ENCODE measurements at regions not wholly inside any gene's neighbourhood (a gene's known extent, or its start where the extent isn't known, plus 50 kb on each side); places are given as distances from the start of the nearest gene placed in this dataset.
"Not testable (repeated sequence)": the region's sequence is repeated elsewhere in the genome, so short reads cannot be mapped to it uniquely, and the experiment has no call there.

DNA sequence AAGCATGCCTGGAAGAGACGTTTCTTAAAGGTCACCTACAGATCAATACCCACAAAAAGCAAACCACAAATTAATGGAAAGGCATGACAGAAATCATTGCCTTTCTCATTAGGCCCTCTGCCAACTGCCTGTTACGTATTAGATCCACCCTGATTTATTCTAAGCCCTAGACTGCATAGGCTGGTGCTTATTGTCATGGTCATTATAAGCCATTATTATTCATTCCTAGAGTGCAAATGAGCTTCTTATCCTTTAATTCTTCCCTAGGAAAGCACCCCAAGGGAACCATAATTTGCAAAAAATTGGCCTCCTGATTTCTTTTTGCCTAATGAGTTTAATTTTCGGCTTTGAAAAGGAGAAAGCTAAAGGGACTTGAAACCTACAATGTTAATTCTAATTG is 184.2 kb upstream of the GPRIN3 start:
- DNase-seq = no peak

DNA sequence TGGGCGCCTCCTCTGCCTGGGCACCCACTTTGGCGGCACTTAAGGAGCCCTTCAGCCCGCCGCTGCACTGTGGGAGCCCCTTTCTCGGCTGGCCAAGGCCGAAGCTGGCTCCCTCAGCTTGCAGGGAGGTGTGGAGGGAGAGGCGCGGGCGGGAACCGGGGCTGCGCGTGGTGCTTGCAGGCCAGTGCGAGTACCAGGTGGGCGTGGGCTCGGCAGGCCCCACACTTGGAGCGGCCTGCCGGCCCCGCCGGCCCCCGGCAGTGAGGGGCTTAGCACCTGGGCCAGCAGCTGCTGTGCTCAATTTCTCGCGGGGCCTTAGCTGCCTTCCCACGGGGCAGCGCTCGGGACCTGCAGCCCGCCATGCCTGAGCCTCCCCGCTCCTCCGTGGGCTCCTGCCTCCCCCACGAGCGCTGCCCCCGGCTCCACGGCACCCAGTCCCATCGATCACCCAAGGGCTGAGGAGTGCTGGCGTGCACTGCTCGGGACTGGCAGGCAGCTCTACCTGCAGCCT is 182.4 kb upstream of the GPRIN3 start:
- DNase-seq = not testable (repeated sequence)

DNA sequence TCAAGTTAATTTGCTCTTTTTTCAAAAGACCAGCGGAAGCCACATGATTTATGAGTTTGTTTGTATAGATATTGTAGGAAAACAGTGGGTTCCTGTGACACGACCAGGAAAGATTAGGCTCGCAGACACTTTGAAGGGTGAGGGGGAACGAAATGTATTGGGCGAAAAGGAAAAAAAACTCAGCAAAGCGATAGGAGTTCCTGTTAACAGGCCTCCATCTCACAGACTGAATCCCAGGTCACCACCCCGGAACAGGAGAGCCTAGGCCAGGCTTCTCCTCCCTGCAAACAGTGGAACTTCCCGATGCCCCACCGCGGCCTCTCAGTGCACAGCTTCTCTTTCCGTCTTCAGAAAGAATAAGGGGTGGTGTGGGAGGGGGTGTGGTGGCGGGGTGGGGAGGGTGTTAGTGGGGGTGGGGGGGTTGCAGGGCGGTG is 181.8 kb upstream of the GPRIN3 start:
- no peak for DNase-seq

DNA sequence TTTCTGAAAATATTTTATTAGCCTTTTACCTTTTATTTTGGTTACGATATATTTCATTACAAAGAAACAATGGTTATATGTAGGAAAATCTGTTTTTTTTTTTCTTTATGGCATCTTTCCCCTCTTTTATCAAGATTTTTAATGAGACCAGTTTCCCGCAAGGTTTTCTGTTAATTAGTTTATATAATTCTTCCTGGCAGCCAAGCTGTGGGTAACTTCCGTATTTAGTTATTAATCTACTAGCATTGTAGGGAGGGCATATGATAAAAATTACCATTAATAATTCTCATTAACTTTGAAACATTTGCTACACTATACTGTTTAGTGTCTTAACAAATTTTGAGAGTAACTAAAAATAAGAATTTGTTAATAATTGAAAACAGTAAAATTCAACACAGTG is 181.1 kb upstream of the GPRIN3 start:
- no peak for DNase-seq

DNA sequence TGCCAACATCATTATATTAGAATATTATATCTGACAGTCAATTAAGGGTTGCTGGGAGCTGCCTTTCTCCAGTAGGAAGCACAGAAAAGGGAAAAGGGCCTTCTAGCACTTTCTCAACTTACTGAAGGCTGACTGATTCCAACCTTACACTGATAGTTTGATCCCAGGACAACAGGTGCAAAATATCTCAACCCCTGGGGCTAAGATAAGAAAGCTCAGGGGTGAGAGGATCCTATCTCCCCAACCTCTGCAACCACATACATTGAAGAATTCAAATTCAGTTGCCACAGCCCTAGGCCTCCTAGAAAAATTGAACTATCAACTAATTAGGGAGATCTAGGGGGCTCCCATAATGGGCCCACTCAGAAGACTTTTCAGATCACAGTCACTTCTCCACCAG is 179.1 kb upstream of the GPRIN3 start:
- DNase-seq = no peak

DNA sequence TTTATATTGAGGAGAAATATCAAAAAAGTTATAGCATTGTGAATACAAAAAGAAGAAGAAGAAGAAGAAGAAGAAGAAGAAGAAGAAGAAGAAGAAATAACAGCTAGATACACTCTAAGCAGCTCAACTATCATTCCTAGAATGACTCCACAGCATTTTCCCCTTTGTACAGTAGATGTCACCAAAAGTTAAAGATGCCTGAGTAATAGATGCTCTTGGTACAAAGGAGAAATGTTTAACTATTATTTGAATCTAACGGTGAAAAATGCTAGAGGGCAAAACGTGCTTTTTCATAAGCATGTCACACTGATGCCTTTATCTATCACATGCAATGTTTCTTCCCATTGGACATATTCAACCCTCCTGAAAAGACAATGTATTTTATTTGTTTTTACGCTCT is 178.4 kb upstream of the GPRIN3 start:
- no peak for DNase-seq

DNA sequence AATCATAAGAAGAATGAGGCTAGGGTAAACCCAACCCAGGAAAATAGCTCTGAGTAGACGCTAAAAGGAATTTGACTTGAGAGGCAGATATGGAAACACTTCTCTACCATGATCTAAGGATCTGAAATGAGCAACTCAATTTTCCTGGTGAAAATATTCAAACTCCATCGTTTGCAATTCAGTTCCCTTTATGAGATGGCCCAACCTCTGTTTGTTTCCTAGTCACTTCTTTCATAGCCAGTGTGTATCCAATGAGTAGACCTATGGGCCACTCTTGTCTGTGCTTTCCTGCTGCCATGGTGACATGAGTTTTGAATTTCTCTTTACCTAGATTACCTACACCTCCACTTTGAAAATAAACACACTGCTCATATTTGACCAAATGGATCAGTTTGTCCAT is 176.2 kb upstream of the GPRIN3 start:
- no peak for DNase-seq

DNA sequence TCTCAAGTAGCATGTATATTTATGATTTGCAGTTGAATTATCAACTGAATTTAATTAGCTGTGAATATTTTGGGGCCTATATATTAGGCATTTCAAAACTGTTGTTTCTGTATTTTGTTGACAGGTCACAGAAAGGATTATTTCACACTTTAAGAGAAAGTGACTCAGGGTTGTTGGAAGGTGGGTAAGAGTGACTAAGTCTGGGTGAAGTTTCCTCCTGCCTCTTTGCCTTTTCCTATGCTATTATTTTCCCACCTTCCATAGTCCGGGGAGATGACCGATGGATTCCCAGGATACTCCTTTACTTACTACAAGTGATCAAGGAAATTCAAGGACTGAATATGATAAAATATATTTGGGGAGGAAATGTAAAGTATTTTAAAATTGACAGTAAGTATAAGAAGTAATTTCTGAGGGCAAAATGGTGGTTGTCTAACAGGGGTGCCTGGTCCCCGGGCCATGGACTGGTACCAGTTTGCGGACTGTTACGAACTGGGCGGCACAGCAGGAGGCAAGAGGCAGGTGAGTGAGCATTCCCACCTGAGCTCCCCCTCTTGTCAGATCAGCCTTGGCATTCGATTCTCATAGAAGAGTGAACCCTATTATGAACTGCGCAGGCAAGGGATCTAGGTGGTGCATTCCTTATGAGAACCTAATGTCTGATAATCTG is 175.5 kb upstream of the GPRIN3 start:
- no peak for DNase-seq

DNA sequence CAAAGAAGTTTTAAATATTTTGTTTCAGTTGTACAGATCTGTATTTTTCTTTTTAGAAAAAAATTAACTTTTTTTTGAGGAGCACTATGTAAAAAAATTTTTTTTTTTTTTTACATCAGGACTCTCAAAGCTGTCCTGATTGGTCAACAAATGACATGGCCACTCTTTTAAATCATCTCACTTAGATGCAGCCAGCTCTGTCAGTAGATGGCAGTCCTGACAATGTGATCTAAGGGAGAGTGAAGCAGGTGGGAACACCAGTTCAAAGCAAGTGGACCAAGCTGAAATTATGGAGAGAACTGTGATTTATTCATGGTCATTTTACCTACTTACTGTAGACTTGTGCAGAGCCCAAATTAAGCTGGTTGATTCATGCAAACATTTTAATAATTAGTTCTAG is 174.7 kb upstream of the GPRIN3 start:
- no peak for DNase-seq

DNA sequence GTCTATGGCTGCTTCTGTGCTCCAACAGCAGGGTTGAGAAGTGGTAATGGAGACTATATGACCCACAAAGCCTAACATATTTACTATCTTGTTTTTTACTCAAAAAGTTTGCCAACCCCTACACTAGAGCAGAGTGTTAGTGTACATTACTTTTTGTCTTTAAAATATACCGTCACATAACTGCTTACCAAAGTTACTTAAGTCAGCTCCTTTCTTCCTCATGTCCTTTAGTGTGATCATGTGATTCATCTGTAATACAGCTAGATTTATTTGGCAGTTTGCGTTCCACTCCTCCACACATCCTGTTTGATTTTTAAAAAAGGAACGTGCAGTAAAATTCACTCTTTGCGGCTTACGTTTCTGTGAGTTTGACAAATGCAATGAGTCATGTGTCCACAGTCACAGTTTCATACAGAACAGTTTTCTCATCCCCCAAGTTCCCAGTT is 162.4 kb upstream of the GPRIN3 start:
- DNase-seq = peak in 1 of 2 donors; percentile 2

DNA sequence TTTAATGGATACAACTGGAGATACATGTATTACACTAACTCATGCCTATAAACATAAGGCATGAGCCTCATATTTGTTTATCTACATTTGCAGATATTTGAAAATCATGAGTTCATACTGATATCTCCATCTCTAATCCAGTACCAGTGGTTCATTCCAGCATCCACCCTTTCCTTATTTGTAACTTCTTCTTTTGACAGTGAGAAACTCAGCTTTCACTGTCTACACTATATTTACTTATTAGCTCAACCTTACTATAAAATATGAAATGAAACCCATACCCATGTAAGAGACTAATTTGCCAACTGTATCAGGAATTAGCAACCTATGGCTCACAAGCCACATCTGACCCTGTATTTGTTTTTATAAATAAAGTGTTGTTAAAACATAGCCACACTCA is 161.9 kb upstream of the GPRIN3 start:
- no peak for DNase-seq

DNA sequence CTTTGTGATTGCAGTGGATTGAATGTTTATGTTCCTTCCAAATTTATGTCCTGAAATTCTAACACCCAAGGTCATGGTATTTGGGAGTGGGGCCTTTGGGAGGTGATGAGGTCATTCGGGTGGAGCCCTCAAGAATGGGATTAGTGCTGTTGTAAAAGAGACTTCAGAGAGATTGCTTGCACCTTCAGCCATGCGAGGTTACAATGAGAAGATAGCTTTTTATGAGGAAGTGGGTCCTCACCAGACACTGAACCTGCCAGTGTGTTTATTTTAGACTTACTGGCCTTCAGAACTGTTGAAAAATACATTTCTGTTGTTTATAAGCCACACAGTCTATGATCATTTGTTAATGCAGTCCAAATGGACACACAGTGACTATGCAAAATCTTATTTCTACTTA is 161.0 kb upstream of the GPRIN3 start:
- DNase-seq = no peak

DNA sequence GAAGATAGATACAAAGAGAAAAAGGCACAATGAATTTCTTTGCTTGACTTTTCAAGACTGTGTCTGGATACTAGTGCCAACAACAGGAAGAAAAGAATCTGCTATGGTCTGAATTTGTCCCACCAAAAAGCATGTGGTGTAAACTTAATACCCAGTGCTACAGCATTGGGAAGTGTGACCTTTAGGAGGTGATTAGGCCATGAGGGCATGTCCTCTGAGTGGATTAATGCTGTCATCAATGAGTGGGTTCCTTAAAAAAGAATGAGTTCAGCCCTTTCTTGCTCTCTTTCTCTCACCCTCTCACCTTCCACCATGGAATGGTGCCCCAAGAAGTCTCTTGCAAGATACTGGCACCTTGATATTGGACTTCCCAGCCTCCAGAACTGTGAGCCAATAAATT is 155.7 kb upstream of the GPRIN3 start:
- no peak for DNase-seq

DNA sequence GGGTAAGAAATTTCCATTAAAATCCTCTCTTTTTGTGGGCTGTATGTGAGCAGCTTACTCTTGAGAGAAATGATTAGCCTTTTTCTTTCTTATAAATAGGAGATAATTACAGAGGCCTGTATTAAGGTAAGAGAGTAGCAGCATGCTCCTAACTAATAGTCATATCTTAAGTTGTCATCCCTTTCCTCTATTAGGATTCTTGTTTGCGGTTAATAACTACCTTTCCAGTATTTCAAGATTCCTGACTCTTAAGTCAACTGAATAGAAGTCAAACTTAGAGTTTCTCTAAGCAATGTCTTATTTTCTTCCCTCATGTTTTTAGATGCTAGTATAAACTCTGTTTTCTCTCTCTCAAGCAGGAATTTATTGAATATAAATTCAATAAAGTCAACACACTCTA is 139.9 kb upstream of the GPRIN3 start:
- DNase-seq = no peak

DNA sequence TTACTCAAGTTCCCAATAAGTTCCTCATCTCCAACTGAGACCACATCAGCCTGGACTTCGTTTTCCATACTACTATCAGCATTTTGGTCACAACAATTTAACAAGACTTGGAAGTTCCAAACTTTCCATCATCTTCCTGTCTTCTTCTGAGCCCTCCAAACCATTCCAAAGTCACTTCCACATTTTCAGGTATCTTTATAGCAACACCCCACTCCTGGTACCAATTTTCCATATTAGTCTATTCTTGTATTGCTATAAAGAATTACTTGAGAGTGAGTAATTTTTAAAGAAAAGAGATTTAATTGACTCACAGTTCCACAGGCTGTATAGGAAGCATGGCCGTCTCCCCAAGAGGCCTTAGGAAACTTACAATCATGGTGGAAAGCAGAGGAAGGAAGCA is 138.6 kb upstream of the GPRIN3 start:
- no peak for DNase-seq

DNA sequence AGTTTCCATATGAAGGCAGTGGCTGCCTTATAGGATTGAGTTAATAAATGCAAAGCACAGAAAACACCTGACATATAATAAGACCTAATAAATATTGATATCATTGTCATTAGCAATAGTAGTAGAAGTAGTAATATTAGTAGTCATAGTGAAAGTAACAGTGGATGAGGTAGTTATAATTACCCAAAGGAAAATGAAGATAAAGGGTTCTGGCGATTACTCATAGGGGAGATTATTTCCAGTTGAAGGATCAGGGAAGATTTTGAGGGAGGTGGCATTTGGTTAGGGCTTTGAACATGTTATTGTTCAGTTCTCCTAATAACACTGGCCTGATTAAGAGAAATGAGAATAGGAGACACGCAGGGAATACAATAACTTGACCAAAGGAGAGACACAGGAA is 131.9 kb upstream of the GPRIN3 start:
- DNase-seq = no peak

DNA sequence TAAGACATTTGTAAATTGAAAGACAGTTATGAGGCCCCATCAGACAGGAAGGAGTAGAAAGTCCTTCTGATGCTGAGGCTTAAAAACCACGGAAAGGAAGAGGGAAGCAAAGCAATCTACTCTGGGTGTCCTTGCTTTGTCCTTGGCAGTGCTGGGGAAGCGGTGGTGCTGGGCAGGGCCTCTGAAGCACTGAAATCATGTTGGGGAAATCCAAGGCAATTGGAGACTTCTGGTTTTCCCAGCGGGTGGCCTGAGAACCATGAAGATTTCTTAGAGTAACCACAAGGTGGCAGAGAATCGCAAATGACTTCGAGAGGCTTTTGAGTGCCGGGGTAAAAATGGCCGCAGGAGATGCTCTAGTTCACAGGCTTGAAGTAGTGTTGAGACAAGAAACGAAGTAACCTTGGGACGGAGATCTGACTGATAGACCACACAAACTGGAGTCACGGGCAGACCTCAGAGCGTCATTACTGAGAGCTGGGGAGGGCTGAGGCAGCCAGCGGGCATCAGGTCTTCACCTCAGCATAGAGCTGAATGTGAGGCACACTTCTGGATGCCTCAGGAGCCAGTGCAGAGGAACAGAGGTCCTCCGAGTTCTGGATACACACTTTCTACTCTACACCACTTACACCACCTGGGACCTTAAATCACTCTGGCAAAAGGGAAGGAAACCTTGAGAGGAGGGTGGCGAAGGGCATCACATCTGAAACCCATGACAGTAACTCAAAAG is 130.7 kb upstream of the GPRIN3 start:
- peak; percentile 27 to 31 for DNase-seq

DNA sequence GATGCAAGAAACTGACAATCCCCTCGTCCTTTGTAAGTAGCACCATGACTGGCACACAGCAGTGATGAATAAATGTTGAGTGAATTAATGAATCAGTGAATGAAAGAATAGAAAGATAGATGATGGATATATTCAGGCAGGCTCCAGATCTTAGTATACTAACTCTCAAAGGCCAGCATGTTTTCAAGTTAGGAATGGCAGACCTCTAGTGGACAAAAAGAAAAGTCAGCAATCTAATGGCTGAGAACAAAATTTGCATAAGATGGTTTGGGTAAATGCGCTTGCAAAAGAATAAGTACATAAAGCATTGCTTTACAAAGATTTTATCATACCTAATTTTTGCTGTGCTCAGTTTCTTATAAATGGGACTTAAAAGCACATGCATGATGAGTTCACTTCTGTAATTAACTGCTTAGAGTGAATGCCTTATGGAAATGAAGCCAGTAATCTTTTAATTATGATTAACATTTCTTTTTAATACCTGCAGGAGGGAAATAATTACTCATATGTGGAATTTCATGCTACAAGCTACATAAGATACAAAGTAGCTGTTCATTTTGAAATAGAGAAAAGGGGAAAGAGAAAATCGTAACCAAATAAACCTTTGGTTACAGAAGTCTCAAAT is 126.9 kb upstream of the GPRIN3 start:
- DNase-seq = no peak

DNA sequence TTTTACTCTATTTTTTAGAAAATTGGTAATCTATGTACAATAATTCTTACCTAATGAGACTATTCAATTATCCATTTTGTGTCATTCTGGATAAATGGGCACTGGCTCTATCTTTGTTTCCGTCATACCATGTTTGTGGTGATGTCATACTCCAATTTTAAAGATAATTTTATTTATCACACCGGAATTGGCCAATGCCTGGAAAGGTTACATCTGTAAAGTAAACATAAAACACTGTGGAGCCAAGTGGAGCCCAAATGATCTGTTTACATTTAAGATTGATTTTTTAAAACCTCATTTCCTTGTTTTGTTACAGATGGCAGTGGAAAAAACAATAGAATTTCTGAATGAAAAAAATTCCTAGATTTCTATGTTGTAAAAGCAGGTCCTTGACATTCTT is 120.2 kb upstream of the GPRIN3 start:
- DNase-seq = no peak

DNA sequence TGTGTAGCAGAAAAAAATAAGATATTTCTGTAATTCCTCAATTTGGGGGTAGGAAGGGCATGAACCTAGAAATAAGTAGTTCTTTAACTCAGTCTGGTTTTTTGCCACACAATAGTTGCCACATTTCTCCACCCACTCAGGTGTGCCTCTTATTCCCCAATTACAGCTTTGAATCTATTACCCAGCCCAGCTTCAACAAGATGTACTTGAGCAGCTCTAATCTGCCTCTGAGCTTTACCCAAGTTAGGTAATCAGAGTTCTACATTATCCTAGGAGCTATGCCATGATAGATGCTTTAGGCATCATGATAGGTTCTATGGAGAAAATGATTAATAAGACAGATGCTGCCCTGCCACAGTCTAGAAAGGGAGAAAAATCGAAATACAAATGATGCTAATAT is 117.4 kb upstream of the GPRIN3 start:
- DNase-seq = no peak

DNA sequence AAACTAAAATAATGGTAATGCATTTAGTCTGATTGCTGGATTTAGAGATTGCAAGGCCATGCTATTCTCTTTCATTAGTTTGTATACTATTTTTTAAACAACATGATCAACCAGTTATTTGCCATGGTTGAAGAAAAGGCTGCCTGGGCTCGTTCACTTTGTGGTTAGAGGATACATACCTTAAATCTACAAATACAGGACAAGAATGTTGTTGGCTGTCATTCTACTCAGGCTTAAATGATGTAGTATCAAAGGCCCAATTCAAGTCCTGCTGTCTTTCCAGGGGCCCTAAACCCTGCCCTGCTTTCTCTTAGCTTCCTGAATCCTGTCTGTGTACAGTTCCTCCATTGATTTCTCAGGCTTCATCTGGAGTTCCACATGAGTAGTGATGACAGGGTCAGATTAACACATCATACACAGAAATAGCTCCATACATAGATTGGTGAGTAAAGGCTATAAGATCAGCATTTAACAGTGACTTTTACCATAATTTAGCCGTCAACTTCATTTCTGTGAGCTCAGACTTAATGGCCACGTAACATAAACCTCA is 114.9 kb upstream of the GPRIN3 start:
- no peak for DNase-seq

DNA sequence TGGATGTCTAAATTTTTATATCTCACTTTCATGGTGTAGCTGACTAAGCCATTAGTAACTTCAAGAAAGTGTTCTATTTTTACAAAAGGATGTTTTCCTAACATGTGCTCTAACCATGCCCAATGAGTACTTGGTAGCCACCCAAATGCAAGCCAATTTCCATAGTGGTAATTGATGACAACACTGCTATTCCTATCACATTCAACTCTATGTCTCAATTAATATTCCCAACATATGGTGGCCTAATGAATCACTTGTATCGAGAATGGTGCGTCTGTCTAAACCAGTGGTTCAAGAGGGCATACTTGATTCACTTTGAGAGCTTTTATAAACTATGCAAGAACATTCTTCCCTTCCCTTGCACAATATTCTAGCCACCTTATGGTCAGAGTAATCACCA is 112.9 kb upstream of the GPRIN3 start:
- no peak for DNase-seq

DNA sequence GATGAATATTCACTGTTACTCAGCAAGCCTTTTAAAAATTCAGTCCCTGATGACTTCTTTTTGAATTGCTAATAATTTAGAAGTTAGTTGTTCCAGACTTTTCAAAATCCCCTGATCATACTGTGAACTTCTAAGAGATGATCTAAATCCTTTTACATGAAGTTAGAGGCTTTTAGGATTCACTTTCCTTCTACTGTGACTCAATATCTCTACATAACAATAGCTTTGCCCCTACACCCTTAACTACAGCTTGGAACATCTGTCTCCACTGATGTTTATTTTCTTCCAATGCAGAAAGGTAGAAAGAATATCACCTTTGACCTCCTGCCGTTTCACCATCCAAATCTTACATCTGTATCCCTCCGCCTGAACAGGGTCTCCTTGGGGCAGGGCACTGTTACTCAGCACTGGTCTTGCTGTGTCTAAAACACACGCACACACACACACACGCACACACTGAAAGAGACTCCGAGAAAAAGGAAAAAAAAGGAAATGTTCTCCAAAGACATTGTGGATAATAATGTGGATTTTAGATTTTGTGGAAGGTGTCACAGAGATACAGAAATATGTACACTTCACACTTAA is 111.6 kb upstream of the GPRIN3 start:
- no peak for DNase-seq

Measured in stimulated activated CD4-positive, alpha-beta T cell treated with anti-CD3 and anti-CD28 coated beads, Interleukin-2, amount 100 ng/mL, for 48 hours (primary cell).